ENCODE measurements at regions not wholly inside any gene's neighbourhood (a gene's known extent, or its start where the extent isn't known, plus 50 kb on each side); places are given as distances from the start of the nearest gene placed in this dataset.

DNA sequence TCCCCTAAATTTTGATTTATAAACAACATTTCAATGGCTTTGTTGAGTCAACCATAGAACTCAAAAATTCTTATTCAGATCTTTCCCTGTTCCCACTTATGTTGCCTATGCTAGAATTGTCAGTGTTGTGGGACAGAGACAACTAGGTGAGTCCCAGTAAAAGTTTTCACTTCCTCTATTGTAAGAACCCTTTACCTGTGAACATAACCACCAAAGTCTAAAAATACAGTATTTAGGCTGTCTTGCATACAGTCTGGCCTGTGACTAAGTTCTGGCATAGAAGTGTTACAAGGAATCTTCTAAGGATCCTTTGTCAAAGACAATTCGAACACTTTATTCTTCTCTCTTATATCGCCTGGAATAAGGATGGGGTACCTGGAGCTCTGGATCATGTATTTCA, 1047.9 kb upstream of the NCAM2 start:
- Mint-ChIP-seq H3K9me3 (peaks cover 10% of the 10 kb centered on the region), H3K36me3 (no peaks in the 10 kb centered on the region), H3K27ac (no peak overlapping the region), H3K4me1 (no peaks in the 10 kb centered on the region), H3K4me3 (no peak overlapping the region), H3K27me3 (ENCODE audit: low read depth) (no peaks in the 10 kb centered on the region)
- TF ChIP-seq, protein P1, sequence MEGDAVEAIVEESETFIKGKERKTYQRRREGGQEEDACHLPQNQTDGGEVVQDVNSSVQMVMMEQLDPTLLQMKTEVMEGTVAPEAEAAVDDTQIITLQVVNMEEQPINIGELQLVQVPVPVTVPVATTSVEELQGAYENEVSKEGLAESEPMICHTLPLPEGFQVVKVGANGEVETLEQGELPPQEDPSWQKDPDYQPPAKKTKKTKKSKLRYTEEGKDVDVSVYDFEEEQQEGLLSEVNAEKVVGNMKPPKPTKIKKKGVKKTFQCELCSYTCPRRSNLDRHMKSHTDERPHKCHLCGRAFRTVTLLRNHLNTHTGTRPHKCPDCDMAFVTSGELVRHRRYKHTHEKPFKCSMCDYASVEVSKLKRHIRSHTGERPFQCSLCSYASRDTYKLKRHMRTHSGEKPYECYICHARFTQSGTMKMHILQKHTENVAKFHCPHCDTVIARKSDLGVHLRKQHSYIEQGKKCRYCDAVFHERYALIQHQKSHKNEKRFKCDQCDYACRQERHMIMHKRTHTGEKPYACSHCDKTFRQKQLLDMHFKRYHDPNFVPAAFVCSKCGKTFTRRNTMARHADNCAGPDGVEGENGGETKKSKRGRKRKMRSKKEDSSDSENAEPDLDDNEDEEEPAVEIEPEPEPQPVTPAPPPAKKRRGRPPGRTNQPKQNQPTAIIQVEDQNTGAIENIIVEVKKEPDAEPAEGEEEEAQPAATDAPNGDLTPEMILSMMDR (IDR thresholded peaks at IDR 0.05; ENCODE audit: unreplicated experiment), result no peak
- no peak for DNase-seq (ENCODE audit: low spot score in 2 of 2, unreplicated experiment in 2 of 2)

DNA sequence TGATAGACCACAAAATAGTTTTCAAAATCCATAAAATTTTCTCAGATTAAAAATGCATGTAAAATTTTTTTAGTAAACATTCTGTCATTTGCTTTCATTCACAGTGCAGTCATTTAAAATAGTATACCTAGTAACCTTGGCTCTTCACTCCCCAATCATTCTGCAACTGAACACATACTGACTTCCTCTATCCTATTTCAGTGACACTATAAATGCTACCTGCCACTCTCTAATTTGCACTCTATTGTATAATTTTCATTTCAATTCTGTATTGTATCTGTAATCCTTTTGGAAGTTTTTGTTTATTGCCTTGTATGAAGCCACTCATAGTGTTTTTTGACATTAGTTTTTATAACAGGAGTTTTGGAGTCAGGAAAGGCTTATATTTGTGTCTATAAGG, 1029.1 kb upstream of the NCAM2 start:
- peaks cover 18% of the 10 kb centered on the region for H3K9me3 Mint-ChIP-seq
- TF ChIP-seq, protein P1 (IDR thresholded peaks at IDR 0.05; ENCODE audit: unreplicated experiment), result no peak

DNA sequence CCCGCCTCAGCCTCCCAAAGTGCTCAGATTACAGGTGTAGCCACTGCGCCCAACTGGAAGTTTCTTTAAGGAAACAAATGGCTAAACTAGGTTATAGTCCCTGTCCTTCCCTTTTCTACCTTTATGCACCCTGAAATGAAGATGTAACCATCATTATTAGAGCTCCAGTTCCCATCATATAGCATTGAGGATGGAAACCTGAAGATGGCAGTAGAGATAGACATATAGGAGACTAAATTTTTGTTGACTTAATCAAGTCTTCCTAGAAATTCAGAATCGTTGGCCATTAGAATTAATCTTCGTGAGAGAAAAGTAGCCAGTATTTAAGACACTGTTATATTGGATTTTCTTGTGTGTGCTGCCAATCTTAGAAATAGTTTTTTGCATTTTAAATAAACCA, 1016.3 kb upstream of the NCAM2 start:
- H3K27ac Mint-ChIP-seq, result no peak overlapping the region
- TF ChIP-seq, protein P1 (IDR thresholded peaks at IDR 0.05; ENCODE audit: unreplicated experiment), result no peak
- no peaks in the 10 kb centered on the region for H3K27me3 Mint-ChIP-seq (ENCODE audit: low read depth)
- H3K4me3 Mint-ChIP-seq, result no peak overlapping the region
- no peaks in the 10 kb centered on the region for H3K4me1 Mint-ChIP-seq
- DNase-seq (ENCODE audit: low spot score in 2 of 2, unreplicated experiment in 2 of 2), result no peak
- no peaks in the 10 kb centered on the region for H3K36me3 Mint-ChIP-seq
- H3K9me3 Mint-ChIP-seq, result no peaks in the 10 kb centered on the region

More for the DNA sequence above, 1029.1 kb upstream of the NCAM2 start:
- Mint-ChIP-seq H3K27ac (no peak overlapping the region), H3K4me3 (no peak overlapping the region), H3K4me1 (no peaks in the 10 kb centered on the region), H3K36me3 (no peaks in the 10 kb centered on the region), H3K27me3 (ENCODE audit: low read depth) (no peaks in the 10 kb centered on the region)
- DNase-seq (ENCODE audit: low spot score in 2 of 2, unreplicated experiment in 2 of 2), result no peak

DNA sequence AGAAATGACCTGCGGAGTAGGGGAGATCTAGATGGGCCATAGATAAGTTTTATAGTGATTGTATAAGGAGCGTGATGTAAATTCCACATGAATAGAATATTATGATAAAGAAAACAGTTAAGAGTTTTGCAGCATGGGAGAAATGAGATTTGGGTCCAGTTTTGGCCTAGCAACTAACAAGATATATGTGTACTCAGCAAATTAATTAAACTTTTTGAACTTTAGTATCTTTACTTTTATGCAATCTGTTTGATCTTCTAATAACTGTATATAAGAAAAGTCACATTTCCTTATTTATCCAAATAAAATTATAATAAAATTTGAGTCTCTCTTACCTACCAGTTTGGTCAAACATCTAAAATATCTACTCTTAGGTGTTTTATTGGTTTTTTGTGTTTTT, 1011.8 kb upstream of the NCAM2 start:
- no peaks in the 10 kb centered on the region for H3K27me3 Mint-ChIP-seq (ENCODE audit: low read depth)
- TF ChIP-seq, protein P1 (IDR thresholded peaks at IDR 0.05; ENCODE audit: unreplicated experiment), result no peak
- H3K9me3 Mint-ChIP-seq, result peaks cover 18% of the 10 kb centered on the region
- no peaks in the 10 kb centered on the region for H3K4me1 Mint-ChIP-seq
- DNase-seq (ENCODE audit: low spot score in 2 of 2, unreplicated experiment in 2 of 2), result no peak
- no peak overlapping the region for H3K27ac Mint-ChIP-seq
- H3K36me3 Mint-ChIP-seq, result no peaks in the 10 kb centered on the region
- H3K4me3 Mint-ChIP-seq, result no peak overlapping the region

DNA sequence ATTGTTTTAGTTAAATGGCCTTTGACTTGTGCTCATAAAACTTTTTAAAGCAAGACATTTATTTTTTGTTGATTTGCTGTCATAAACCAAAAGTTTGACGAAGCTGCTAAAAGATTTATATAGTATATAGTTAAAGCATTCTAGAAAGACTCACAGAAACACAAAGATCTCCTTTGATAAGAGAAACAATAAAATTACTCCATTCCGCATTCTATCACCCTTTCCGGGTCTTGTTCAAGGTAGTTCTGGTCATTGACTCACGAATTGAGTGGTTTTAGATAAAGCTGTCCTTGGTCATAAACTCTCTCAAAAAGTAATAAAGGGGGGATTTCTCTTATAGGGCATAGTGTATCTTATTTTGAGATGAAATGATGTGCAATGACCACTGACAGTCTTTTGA, 1010.5 kb upstream of the NCAM2 start:
- no peaks in the 10 kb centered on the region for H3K36me3 Mint-ChIP-seq
- H3K27ac Mint-ChIP-seq, result no peak overlapping the region
- no peaks in the 10 kb centered on the region for H3K27me3 Mint-ChIP-seq (ENCODE audit: low read depth)
- no peak for DNase-seq (ENCODE audit: low spot score in 2 of 2, unreplicated experiment in 2 of 2)
- no peak overlapping the region for H3K4me3 Mint-ChIP-seq
- peaks cover 28% of the 10 kb centered on the region for H3K9me3 Mint-ChIP-seq
- TF ChIP-seq, protein P1 (IDR thresholded peaks at IDR 0.05; ENCODE audit: unreplicated experiment), result no peak
- H3K4me1 Mint-ChIP-seq, result no peaks in the 10 kb centered on the region

DNA sequence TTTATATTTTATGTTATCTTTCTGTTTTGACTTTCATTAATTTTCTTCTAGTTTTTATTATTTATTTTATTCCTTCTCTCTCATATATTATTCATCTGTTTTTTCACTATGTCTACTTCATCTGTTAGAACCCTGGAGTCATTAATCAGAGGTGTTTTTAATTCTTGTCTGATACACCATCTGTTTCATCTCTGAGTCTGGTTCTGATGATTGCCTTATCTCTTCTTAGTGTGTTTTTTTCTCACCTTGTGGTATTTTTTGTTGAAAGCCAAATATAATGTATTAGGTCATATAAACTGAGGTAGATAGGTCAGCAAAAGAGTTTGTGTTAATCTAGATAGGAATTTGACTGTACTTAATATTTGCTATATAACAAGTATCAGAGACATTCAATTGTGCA, 1005.7 kb upstream of the NCAM2 start:
- no peaks in the 10 kb centered on the region for H3K27me3 Mint-ChIP-seq (ENCODE audit: low read depth)
- H3K4me3 Mint-ChIP-seq, result no peak overlapping the region
- DNase-seq (ENCODE audit: low spot score in 2 of 2, unreplicated experiment in 2 of 2), result no peak
- peaks cover 33% of the 10 kb centered on the region for H3K9me3 Mint-ChIP-seq
- no peaks in the 10 kb centered on the region for H3K4me1 Mint-ChIP-seq
- no peaks in the 10 kb centered on the region for H3K36me3 Mint-ChIP-seq
- no peak overlapping the region for H3K27ac Mint-ChIP-seq
- TF ChIP-seq, protein P1 (IDR thresholded peaks at IDR 0.05; ENCODE audit: unreplicated experiment), result no peak

Data from mesothelial cell of epicardium (in vitro differentiated cells).